Muscle layer of colon (tissue), 2 donors: ENCODE measurements at regions not wholly inside any gene's neighbourhood (a gene's known extent, or its start where the extent isn't known, plus 50 kb on each side); places are given as distances from the start of the nearest gene placed in this dataset.

Source experiments
- H3K27ac ChIP-seq: one replicate; pipeline ENCODE4 v1.7.0; 2013; ENCODE audit warnings: low read depth, mild to moderate bottlenecking, low read length, moderate library complexity
- H3K27me3 ChIP-seq, 2 donors: one replicate each; pipeline ENCODE4 v1.7.0; 2013; ENCODE audit warnings: low read length in 2 of 2, mild to moderate bottlenecking in 2 of 2; ENCODE audit not compliant: insufficient read depth in 2 of 2, control insufficient read depth in 1 of 2
- H3K36me3 ChIP-seq: one replicate; pipeline ENCODE4 v1.7.0; 2013; ENCODE audit warnings: mild to moderate bottlenecking, low read length; ENCODE audit not compliant: insufficient read depth
- H3K4me1 ChIP-seq: one replicate; pipeline ENCODE4 v1.7.0; 2013; ENCODE audit warnings: mild to moderate bottlenecking, low read length; ENCODE audit not compliant: insufficient read depth
- H3K4me3 ChIP-seq, 2 donors: one replicate each; pipeline ENCODE4 v1.7.0; 2013; ENCODE audit warnings: low read length in 2 of 2, low read depth in 1 of 2, mild to moderate bottlenecking in 1 of 2, moderate library complexity in 1 of 2
- H3K9ac ChIP-seq: one replicate; pipeline ENCODE4 v1.7.0; 2013; ENCODE audit warnings: low read length
- H3K9me3 ChIP-seq: one replicate; pipeline ENCODE4 v1.7.0; 2013; ENCODE audit warnings: mild to moderate bottlenecking, low read length
- donor health status: abdominal sarcoma.
- donor health status: Adenocarcinoma of cecum.

DNA sequence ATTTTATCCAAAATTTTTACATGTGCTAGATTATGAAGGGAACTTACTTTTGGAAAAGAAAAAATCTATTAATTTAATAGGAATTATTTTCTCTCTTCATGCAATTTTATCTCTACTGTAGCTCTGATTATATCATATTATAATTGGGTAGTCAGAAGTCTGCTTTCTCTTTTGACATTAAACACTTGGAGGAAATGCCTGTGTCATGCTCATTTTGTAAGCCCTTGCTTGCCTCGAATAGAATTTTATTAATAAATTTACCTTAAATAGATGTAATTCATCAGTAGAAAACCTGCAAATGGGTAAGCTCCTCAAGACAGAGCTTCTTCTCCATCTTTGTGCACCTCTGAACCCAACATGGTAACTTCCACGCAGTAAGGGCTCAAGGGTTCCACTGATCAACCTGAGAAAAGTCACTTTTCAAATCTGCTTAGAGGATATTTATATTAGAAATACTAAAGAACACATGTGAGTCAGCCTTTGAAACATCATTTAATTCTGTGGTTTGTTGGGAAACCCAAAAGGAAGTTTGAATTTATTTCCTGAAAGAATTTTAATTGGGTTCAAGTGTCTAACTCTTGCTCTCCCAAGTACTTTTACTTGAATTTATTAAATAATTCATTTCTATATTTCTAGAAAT lies 266.0 kb downstream of the ALDH8A1 start:
- Histone ChIP-seq H3K27ac (no peak overlapping the region), H3K4me1 (no peaks in the 10 kb centered on the region), H3K36me3 (no peaks in the 10 kb centered on the region), H3K9ac (no peak overlapping the region), H3K27me3 (no peaks in the 10 kb centered on the region), H3K9me3 (no peaks in the 10 kb centered on the region), H3K4me3 (no peak overlapping the region)

DNA sequence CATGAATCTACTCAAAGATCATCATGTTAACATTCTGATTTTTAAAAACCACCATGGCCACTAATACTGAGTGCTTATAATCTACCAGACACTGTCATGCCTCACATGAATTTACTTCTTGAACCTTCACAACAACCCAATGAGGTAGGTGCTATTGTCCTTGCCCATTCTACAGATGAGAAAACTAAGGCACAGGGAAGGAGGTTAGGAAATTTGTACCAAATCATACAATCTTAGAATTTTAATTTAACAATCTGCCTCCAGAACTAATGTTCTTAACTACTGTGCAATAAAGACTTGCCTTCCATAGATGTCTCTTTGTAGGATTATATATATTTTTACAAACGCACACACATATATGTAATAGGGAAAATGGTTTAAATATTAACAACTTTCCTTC lies 269.5 kb downstream of the ALDH8A1 start:
- Histone ChIP-seq H3K9ac (no peak overlapping the region), H3K27me3 (no peaks in the 10 kb centered on the region), H3K4me1 (no peaks in the 10 kb centered on the region), H3K9me3 (no peaks in the 10 kb centered on the region), H3K36me3 (no peaks in the 10 kb centered on the region), H3K4me3 (no peak overlapping the region), H3K27ac (no peak overlapping the region)

DNA sequence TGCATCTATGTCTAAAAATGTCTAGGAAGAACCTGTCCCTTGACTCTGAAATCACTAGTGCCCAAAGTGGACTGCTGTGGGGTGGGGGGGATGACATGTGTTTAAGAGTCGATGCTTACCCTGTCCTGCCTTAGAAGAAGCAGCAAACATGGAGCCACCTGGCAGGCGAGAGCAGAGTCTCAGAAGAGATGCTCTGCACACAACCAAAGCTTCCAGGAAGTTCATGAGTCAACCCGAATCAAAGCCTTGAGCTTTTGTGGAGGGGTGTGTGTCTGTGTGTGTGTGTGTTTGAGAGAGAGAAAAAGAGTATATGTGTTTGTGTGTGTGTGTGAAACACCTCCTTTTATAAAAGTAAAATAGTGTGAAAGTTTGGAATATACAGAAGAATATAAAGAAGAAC lies 269.9 kb downstream of the ALDH8A1 start:
- H3K9me3 ChIP-seq: no peaks in the 10 kb centered on the region
- no peaks in the 10 kb centered on the region for H3K27me3 ChIP-seq
- H3K9ac ChIP-seq: no peak overlapping the region
- H3K4me1 ChIP-seq: no peaks in the 10 kb centered on the region
- no peak overlapping the region for H3K4me3 ChIP-seq
- no peaks in the 10 kb centered on the region for H3K36me3 ChIP-seq
- H3K27ac ChIP-seq: no peak overlapping the region

DNA sequence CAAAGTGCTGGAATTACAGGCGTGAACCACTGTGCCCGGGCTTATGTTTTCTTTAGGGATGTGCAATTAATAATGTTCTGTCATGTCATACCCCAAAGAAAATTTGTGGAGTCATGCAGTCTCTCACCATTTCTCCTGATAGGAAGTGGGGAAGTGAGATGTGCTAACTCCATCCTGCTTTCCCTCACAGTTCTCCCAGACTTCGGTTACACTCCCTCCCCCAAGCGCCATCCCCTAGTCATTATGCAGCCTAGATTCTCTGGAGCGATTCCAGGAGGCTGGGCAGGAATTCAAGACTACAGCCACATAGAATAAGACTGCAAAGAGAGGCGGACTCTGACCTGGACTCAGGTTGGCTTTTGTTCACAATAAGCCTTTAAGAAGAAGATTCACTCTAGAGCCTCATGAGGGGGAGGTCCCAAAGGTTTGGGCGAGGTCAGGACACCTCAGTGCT lies 271.4 kb downstream of the ALDH8A1 start:
- H3K27ac ChIP-seq: no peak overlapping the region

DNA sequence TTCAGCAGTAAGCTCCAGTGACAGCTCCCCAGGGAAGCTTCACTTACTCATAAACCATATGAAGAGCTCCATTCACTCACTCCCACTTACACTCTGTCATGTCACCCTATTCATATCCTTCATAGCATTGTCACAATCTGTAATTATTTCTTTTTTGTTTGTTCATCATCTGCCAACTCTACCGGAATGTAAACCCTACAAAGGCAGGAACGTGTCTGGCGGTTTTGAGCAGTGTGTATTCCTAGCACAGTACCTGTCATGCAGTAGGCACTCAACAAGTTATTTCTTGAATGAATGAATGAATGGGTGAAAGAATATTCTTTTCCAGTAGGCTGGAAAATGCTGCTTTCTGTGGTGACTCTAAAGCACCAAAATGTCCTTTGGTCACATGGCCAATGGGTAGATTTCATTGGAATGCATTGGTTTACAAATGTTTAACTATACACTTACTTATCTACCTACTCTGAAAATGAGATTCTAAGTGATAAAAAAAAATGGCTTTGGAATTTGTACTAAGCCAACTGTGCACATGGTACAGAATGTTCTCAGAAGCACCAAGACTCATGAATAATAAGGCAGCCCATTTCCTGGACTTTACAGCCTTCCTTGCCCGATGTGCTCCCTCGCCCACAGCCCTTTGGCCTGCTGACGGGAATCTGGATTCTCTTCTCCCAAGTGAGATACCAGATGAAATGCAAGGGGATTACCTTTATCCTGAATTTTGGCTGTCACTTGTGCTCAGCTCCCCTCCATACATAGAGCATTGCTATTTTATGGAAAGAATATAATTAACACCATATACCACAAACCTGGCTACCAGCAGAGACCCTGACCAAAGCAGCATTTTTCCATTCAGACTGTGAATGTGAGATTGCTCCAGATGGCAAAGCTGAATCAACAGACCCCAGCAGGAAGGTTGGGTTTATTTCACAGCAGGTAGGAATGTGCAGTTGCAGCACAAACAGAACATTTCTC lies 273.3 kb downstream of the ALDH8A1 start:
- Histone ChIP-seq H3K9me3 (no peaks in the 10 kb centered on the region), H3K9ac (no peak overlapping the region), H3K4me1 (no peaks in the 10 kb centered on the region), H3K4me3 (no peak overlapping the region), H3K27ac (no peak overlapping the region), H3K27me3 (no peaks in the 10 kb centered on the region), H3K36me3 (no peaks in the 10 kb centered on the region)

More for the DNA sequence above, 271.4 kb downstream of the ALDH8A1 start:
- no peak overlapping the region for H3K4me3 ChIP-seq
- no peaks in the 10 kb centered on the region for H3K9me3 ChIP-seq
- H3K27me3 ChIP-seq: no peaks in the 10 kb centered on the region
- no peak overlapping the region for H3K9ac ChIP-seq
- H3K36me3 ChIP-seq: no peaks in the 10 kb centered on the region
- no peaks in the 10 kb centered on the region for H3K4me1 ChIP-seq

DNA sequence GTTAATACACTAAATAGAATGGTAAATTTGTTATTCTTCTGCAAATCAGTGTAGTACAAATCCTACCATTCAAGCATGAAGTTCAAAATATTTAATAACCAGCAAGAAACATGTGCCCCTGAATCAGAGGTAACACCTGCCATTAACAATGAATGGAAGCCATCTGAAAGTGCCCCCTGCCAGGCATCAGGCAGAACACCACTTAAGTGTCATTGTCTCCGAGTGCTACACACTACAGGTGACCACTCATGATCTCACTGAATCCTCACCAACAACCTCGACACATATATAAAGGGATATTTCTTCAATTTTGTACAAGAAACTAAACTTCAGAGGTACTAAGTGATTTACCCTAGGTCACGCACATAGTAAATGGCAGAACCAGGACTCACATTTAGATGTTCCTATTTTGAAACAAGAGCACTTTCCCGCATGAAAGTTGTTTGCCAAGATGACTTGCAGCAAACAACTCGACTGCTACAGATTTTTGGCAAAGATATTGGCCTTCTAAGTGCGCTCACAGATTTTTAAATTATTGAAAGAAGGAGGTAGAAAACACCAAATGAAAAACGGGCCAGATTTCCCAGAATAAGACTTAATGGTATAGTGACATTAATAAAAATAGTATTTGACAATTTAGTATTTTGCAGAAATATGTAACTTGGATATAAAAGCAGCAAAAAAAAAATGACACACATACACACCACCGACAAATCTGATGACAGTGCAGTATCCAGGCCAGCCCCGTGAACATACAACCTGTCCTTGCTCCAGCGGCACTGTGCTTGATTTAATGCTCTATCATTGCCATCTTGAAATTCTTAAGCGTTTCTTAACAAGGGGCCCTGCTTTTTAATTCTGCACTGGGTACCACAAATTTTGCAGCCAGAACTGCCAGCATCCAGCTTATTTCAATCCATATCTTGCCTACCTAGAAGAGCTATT lies 274.5 kb downstream of the ALDH8A1 start:
- Histone ChIP-seq H3K9ac (no peak overlapping the region), H3K4me1 (no peaks in the 10 kb centered on the region), H3K27me3 (no peaks in the 10 kb centered on the region), H3K27ac (no peak overlapping the region), H3K4me3 (no peak overlapping the region), H3K9me3 (no peaks in the 10 kb centered on the region), H3K36me3 (no peaks in the 10 kb centered on the region)

DNA sequence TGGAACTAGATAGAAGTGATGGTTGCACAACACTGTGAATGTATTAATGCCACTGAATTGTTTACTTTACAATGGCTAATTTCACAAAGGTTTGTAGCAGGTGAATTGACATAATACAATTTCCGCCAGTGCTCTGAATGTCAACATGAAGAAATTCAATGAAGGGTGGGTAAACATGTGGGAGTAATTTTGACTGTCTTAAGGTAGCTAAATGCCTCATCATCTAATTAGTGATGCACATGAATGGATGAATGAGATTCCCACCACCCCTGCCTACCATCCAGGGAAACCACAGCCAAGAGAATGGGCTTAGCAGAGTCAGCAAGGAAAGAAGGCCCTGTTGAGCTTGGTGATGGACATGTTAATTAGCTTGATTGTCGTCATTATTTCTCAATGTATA lies 275.3 kb downstream of the ALDH8A1 start:
- H3K4me3 ChIP-seq: no peak overlapping the region
- H3K4me1 ChIP-seq: no peaks in the 10 kb centered on the region
- H3K9me3 ChIP-seq: no peaks in the 10 kb centered on the region
- no peak overlapping the region for H3K9ac ChIP-seq
- H3K27me3 ChIP-seq: no peaks in the 10 kb centered on the region
- no peak overlapping the region for H3K27ac ChIP-seq
- H3K36me3 ChIP-seq: no peaks in the 10 kb centered on the region

DNA sequence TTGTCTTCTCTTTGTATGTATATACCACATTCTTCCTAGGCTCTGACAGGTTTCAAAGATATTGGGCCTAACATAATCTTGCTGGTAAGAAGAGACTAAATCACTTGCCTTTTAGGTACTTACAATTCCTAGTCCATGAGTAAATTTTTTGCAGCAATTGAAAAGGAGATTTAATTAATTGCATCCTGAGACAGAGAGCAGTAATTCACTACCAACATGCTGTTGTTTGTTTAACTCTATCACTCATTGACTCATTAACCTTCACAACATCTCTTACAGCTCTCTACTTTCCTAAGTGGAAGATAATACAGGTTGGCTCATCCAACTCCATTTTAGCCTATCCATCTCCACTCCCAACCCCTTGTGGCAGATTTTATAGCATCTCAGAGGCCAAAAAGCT lies 280.4 kb downstream of the ALDH8A1 start:
- Histone ChIP-seq H3K9me3 (no peaks in the 10 kb centered on the region), H3K4me1 (no peaks in the 10 kb centered on the region), H3K36me3 (no peaks in the 10 kb centered on the region), H3K27ac (no peak overlapping the region), H3K27me3 (no peaks in the 10 kb centered on the region), H3K4me3 (no peak overlapping the region), H3K9ac (no peak overlapping the region)

DNA sequence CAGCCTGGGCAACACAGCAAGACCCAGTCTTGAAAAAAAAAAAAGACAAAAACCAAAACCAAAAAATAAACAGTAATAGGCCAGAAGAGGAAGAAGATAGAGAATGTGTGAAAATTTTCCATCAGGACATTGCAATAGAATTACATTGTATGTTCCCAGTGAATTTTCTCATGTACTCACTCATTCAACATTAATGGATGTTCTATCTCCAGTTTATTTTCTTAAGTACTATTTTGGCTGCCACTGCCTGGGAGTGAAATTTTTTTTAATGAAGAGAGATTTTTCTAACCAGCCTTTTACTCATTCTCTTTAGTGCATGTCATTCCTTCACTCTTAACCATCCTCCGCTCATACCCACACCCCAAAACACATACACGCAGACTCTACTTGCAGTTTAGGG lies 282.8 kb downstream of the ALDH8A1 start:
- Histone ChIP-seq H3K36me3 (no peaks in the 10 kb centered on the region), H3K4me3 (no peak overlapping the region), H3K27me3 (no peaks in the 10 kb centered on the region), H3K9ac (no peak overlapping the region), H3K9me3 (no peaks in the 10 kb centered on the region), H3K4me1 (no peaks in the 10 kb centered on the region), H3K27ac (no peak overlapping the region)

DNA sequence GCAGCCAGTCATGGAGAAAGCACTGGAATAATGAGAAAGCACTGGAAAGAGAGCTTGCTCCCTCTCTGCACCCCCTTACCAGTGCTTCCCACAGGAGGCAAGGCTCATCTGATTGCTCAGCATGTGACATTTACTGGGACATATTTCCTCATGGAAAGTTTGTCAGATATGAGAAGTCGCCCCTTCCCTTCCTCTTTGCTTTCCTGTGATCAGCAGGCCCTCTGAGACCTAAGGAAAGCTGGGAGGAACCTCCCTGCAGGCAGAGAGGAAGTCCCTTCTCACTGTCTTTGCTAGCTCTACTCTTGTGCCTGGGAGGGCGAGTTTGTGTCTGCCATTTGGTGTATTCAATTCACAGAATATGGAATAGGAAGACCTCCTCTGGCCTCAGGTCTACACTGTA lies 283.8 kb downstream of the ALDH8A1 start:
- no peaks in the 10 kb centered on the region for H3K9me3 ChIP-seq
- H3K27me3 ChIP-seq: no peaks in the 10 kb centered on the region
- no peaks in the 10 kb centered on the region for H3K36me3 ChIP-seq
- no peaks in the 10 kb centered on the region for H3K4me1 ChIP-seq
- no peak overlapping the region for H3K27ac ChIP-seq
- H3K9ac ChIP-seq: no peak overlapping the region
- H3K4me3 ChIP-seq: no peak overlapping the region
